WTC11 (cell line): ENCODE measurements at regions not wholly inside any gene's neighbourhood (a gene's known extent, or its start where the extent isn't known, plus 50 kb on each side); places are given as distances from the start of the nearest gene placed in this dataset.

ENCODE experiments used
- ATAC-seq: fragments of 200-7000 bp; cut with Tn5 transposase; 2 replicates; pipeline ENCODE4 v1.10.0; 2021; ENCODE audit warnings: mild to moderate bottlenecking, moderate library complexity
- CTCF ChIA-PET: fragments of 300-600 bp; sonication (Branson Sonifier 250); formaldehyde crosslinking; loops from one replicate; lab custom pipeline; 2021; ENCODE audit warnings: antibody characterized with exemption; lab: Charles Lee
- POLR2A ChIA-PET: fragments of 350-600 bp; sonication (Branson Sonifier 250); formaldehyde crosslinking; loops from one replicate; lab custom pipeline; 2021; ENCODE audit warnings: antibody characterized with exemption; lab: Charles Lee
- DNase-seq: peaks from one replicate; pipeline ENCODE4 v3.0.0; 2021; ENCODE audit warnings: low spot score
- H3K27ac Mint-ChIP-seq: 2 replicates; pipeline ENCODE4 v1.8.0; 2021; ENCODE audit warnings: mixed read lengths
- H3K27me3 Mint-ChIP-seq: 2 replicates; pipeline ENCODE4 v1.8.0; 2021; ENCODE audit warnings: low read depth, mild to moderate bottlenecking, moderate library complexity, mixed read lengths
- H3K36me3 Mint-ChIP-seq: 2 replicates; pipeline ENCODE4 v1.8.0; 2021; ENCODE audit warnings: mixed read lengths
- H3K4me1 Mint-ChIP-seq: 2 replicates; pipeline ENCODE4 v1.8.0; 2022; ENCODE audit warnings: mixed read lengths
- H3K4me3 Mint-ChIP-seq: 2 replicates; pipeline ENCODE4 v1.8.0; 2021; ENCODE audit warnings: mild to moderate bottlenecking, moderate library complexity, mixed read lengths
- H3K9me3 Mint-ChIP-seq: 2 replicates; pipeline ENCODE4 v1.8.0; 2021; ENCODE audit warnings: mixed read lengths
- GRHL2 ChIP-seq: fragments of 250-450 bp; sonication (Bioruptor Pico); IDR thresholded peaks from 2 replicates; pipeline ENCODE4 v1.8.0; 2022; ENCODE audit warnings: mild to moderate bottlenecking, moderate library complexity; ENCODE audit not compliant: insufficient replicate concordance, severe bottlenecking
- NR2C2 ChIP-seq: sonication (generic); formaldehyde crosslinking; IDR thresholded peaks from 2 replicates; pipeline ENCODE4 v1.8.0; 2022; ENCODE audit warnings: mild to moderate bottlenecking, missing genetic modification reagents
- RORB ChIP-seq: fragments of 250-450 bp; sonication (Bioruptor Pico); IDR thresholded peaks from 2 replicates; pipeline ENCODE4 v1.9.0; 2021; ENCODE audit warnings: mild to moderate bottlenecking
- TEAD4 ChIP-seq: sonication (generic); formaldehyde crosslinking; IDR thresholded peaks from 2 replicates; pipeline ENCODE4 v1.8.0; 2022; ENCODE audit warnings: mild to moderate bottlenecking, missing genetic modification reagents
- ZNF232 ChIP-seq: sonication (generic); formaldehyde crosslinking; IDR thresholded peaks from 2 replicates; pipeline ENCODE4 v1.8.0; 2022; ENCODE audit warnings: mild to moderate bottlenecking, missing genetic modification reagents
- ZNF416 ChIP-seq: fragments of 250-450 bp; sonication (Bioruptor Pico); IDR thresholded peaks from 2 replicates; pipeline ENCODE4 v1.9.0; 2021; ENCODE audit warnings: mild to moderate bottlenecking, inconsistent platforms
- TF ChIP-seq, protein P1 (sequence below): sonication (generic); formaldehyde crosslinking; IDR thresholded peaks from 2 replicates; pipeline ENCODE4 v1.8.0; 2023; ENCODE audit warnings: missing genetic modification reagents, mild to moderate bottlenecking, borderline replicate concordance
- TF ChIP-seq, protein P2 (sequence below): sonication (generic); formaldehyde crosslinking; IDR thresholded peaks from 2 replicates; pipeline ENCODE4 v1.8.1; 2022; ENCODE audit warnings: mild to moderate bottlenecking, moderate library complexity, missing genetic modification reagents
- TF ChIP-seq, protein P3 (sequence below): sonication (generic); formaldehyde crosslinking; IDR thresholded peaks from 2 replicates; pipeline ENCODE4 v1.8.0; 2022; ENCODE audit warnings: missing genetic modification reagents
- TF ChIP-seq, protein P4 (sequence below): fragments of 250-450 bp; sonication (Bioruptor Pico); IDR thresholded peaks from 2 replicates; pipeline ENCODE4 v1.9.0; 2021; ENCODE audit warnings: mild to moderate bottlenecking, borderline replicate concordance
- TF ChIP-seq, protein P5 (sequence below): fragments of 250-450 bp; sonication (Bioruptor Pico); conservative IDR thresholded peaks from 2 replicates; pipeline ENCODE4 v1.9.0; 2021; ENCODE audit warnings: mild to moderate bottlenecking
- TF ChIP-seq, protein P6 (sequence below): fragments of 200-600 bp; IDR thresholded peaks from 2 replicates; pipeline ENCODE4 v1.8.0; 2022; ENCODE audit warnings: antibody characterized with exemption
- TF ChIP-seq, protein P7 (sequence below): sonication (generic); formaldehyde crosslinking; IDR thresholded peaks from 2 replicates; pipeline ENCODE4 v1.8.1; 2023; ENCODE audit warnings: mild to moderate bottlenecking, missing genetic modification reagents
- TF ChIP-seq, protein P8 (sequence below): sonication (generic); formaldehyde crosslinking; IDR thresholded peaks from 2 replicates; pipeline ENCODE4 v1.8.0; 2022; ENCODE audit warnings: mild to moderate bottlenecking, missing genetic modification reagents

DNA sequence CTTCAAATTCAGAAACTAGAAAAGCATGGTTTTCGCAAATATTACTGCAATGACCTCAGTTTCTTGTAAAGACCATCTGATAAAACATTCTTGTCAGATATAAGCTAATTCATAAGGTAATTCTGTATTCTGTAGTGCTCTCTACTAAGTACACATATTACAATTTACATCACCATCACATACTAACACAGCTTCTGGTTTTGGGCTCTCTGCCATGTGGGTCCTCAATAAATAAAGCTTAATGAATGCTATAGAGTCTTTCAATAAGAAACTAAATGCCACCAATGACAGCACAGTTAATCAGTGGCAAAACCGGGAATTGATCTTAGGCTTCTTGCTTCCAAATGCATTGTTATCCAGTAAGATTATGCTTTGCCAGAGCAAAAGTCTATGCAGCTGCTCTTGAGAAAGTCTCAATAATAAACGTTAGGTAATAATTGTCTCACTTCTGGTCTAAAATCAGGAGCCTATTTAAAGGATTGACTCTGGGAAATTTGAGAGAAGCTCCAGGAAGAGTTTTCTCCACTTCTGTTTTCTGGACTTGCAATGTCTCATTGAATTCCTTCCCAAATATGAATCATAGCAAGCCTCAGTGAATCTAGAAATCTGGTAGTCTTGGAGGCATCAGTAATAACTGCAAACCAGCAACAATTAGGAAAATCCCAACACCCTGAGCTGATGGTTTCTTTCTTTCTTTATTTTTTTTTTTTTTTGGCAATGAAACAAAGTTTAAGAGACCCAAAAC lies 67.9 kb upstream of the RAPGEF4 start:
- H3K9me3 Mint-ChIP-seq, result peaks cover 24% of the 10 kb centered on the region
- H3K4me3 Mint-ChIP-seq, result no peak overlapping the region
- peaks cover 13% of the 10 kb centered on the region for H3K4me1 Mint-ChIP-seq
- H3K27ac Mint-ChIP-seq, result no peak overlapping the region
- H3K36me3 Mint-ChIP-seq, result peaks cover 11% of the 10 kb centered on the region; the same call in 1 of the 2 replicates
- TF ChIP-seq RORB, result no peak
- TF ChIP-seq GRHL2 (CRISPR knock-in tag), result no peak
- TF ChIP-seq, protein P1, sequence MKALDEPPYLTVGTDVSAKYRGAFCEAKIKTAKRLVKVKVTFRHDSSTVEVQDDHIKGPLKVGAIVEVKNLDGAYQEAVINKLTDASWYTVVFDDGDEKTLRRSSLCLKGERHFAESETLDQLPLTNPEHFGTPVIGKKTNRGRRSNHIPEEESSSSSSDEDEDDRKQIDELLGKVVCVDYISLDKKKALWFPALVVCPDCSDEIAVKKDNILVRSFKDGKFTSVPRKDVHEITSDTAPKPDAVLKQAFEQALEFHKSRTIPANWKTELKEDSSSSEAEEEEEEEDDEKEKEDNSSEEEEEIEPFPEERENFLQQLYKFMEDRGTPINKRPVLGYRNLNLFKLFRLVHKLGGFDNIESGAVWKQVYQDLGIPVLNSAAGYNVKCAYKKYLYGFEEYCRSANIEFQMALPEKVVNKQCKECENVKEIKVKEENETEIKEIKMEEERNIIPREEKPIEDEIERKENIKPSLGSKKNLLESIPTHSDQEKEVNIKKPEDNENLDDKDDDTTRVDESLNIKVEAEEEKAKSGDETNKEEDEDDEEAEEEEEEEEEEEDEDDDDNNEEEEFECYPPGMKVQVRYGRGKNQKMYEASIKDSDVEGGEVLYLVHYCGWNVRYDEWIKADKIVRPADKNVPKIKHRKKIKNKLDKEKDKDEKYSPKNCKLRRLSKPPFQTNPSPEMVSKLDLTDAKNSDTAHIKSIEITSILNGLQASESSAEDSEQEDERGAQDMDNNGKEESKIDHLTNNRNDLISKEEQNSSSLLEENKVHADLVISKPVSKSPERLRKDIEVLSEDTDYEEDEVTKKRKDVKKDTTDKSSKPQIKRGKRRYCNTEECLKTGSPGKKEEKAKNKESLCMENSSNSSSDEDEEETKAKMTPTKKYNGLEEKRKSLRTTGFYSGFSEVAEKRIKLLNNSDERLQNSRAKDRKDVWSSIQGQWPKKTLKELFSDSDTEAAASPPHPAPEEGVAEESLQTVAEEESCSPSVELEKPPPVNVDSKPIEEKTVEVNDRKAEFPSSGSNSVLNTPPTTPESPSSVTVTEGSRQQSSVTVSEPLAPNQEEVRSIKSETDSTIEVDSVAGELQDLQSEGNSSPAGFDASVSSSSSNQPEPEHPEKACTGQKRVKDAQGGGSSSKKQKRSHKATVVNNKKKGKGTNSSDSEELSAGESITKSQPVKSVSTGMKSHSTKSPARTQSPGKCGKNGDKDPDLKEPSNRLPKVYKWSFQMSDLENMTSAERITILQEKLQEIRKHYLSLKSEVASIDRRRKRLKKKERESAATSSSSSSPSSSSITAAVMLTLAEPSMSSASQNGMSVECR, result no peak
- TF ChIP-seq, protein P2, sequence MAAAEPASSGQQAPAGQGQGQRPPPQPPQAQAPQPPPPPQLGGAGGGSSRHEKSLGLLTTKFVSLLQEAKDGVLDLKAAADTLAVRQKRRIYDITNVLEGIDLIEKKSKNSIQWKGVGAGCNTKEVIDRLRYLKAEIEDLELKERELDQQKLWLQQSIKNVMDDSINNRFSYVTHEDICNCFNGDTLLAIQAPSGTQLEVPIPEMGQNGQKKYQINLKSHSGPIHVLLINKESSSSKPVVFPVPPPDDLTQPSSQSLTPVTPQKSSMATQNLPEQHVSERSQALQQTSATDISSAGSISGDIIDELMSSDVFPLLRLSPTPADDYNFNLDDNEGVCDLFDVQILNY (CRISPR knock-in tag), result no peak
- DNase-seq, result no peak
- CTCF ChIA-PET, result interaction anchor here (1.0 to 1.1 kb wide), 2 partner anchors 43 to 495 kb away, joined by 3 read pairs; no protein-coding TSS in a partner anchor
- no peak for ATAC-seq
- POLR2A ChIA-PET, result interaction anchor here (0.6 kb wide), 1 partner anchor 80 kb away, joined by 3 read pairs; no protein-coding TSS in a partner anchor
- no peaks in the 10 kb centered on the region for H3K27me3 Mint-ChIP-seq

DNA sequence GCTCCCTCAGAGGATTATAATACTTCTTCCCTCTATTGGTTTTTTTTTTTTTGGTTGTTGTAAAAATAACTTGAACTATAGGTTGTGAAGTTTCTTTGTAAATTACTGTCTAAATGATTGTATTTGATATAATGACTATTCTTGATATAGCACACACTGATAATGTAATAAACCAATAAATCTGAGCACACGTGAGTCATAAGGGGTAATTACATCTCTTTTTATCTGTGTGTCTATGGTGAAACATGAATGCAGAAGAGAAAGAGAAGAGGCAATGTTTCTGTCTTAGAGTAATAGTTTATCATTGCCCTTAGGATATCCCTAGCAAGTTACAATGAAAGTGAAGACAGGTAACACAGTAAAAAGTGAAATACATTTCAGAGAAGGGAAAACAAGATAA lies 64.1 kb upstream of the RAPGEF4 start:
- ATAC-seq (no peak), DNase-seq (no peak)
- Mint-ChIP-seq H3K27me3 (peaks cover 30% of the 10 kb centered on the region), H3K9me3 (peaks cover 12% of the 10 kb centered on the region), H3K4me1 (peaks cover 18% of the 10 kb centered on the region), H3K36me3 (peaks cover 8% of the 10 kb centered on the region), H3K4me3 (no peak overlapping the region), H3K27ac (no peak overlapping the region)
- ChIA-PET CTCF (no interaction called here), POLR2A (no interaction called here)
- TF ChIP-seq, protein P3, sequence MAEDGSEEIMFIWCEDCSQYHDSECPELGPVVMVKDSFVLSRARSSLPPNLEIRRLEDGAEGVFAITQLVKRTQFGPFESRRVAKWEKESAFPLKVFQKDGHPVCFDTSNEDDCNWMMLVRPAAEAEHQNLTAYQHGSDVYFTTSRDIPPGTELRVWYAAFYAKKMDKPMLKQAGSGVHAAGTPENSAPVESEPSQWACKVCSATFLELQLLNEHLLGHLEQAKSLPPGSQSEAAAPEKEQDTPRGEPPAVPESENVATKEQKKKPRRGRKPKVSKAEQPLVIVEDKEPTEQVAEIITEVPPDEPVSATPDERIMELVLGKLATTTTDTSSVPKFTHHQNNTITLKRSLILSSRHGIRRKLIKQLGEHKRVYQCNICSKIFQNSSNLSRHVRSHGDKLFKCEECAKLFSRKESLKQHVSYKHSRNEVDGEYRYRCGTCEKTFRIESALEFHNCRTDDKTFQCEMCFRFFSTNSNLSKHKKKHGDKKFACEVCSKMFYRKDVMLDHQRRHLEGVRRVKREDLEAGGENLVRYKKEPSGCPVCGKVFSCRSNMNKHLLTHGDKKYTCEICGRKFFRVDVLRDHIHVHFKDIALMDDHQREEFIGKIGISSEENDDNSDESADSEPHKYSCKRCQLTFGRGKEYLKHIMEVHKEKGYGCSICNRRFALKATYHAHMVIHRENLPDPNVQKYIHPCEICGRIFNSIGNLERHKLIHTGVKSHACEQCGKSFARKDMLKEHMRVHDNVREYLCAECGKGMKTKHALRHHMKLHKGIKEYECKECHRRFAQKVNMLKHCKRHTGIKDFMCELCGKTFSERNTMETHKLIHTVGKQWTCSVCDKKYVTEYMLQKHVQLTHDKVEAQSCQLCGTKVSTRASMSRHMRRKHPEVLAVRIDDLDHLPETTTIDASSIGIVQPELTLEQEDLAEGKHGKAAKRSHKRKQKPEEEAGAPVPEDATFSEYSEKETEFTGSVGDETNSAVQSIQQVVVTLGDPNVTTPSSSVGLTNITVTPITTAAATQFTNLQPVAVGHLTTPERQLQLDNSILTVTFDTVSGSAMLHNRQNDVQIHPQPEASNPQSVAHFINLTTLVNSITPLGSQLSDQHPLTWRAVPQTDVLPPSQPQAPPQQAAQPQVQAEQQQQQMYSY (CRISPR knock-in tag), result no peak
- TF ChIP-seq ZNF232 (CRISPR knock-in tag) (no peak), TEAD4 (no peak), NR2C2 (no peak), ZNF416 (CRISPR knock-in tag) (no peak)
- TF ChIP-seq, protein P4, sequence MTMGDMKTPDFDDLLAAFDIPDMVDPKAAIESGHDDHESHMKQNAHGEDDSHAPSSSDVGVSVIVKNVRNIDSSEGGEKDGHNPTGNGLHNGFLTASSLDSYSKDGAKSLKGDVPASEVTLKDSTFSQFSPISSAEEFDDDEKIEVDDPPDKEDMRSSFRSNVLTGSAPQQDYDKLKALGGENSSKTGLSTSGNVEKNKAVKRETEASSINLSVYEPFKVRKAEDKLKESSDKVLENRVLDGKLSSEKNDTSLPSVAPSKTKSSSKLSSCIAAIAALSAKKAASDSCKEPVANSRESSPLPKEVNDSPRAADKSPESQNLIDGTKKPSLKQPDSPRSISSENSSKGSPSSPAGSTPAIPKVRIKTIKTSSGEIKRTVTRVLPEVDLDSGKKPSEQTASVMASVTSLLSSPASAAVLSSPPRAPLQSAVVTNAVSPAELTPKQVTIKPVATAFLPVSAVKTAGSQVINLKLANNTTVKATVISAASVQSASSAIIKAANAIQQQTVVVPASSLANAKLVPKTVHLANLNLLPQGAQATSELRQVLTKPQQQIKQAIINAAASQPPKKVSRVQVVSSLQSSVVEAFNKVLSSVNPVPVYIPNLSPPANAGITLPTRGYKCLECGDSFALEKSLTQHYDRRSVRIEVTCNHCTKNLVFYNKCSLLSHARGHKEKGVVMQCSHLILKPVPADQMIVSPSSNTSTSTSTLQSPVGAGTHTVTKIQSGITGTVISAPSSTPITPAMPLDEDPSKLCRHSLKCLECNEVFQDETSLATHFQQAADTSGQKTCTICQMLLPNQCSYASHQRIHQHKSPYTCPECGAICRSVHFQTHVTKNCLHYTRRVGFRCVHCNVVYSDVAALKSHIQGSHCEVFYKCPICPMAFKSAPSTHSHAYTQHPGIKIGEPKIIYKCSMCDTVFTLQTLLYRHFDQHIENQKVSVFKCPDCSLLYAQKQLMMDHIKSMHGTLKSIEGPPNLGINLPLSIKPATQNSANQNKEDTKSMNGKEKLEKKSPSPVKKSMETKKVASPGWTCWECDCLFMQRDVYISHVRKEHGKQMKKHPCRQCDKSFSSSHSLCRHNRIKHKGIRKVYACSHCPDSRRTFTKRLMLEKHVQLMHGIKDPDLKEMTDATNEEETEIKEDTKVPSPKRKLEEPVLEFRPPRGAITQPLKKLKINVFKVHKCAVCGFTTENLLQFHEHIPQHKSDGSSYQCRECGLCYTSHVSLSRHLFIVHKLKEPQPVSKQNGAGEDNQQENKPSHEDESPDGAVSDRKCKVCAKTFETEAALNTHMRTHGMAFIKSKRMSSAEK (CRISPR knock-in tag), result no peak
- TF ChIP-seq, protein P5, sequence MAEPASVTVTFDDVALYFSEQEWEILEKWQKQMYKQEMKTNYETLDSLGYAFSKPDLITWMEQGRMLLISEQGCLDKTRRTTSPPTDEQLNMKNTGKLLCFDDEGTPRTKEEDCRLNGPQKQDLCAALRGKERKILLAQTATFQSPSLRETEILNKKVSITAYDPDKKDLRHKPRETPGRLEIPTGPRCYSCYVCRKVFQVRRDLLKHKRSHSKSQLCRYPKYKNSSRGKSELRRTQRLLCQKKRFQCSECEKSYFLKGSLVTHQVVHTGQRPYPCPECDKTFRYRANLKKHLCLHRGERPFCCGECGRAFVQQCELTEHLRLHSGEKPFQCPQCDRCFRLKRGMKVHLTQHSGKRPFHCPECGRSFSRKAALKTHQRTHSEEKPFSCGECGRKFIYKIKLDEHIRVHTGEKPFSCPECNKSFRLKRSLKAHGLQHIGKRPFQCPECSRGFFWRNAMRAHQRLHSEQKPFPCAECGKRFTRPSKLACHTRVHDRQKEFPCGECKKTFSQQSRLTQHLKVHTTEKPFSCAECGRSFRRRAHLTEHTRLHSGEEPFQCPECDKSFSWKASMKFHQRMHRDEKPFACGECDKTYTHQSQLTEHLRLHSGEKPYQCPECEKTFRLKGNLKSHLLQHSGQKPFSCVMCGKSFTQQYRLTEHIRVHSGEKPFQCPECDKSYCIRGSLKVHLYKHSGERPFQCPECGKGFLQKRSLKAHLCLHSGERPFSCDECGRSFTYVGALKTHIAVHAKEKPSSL (CRISPR knock-in tag), result no peak
- TF ChIP-seq, protein P6, sequence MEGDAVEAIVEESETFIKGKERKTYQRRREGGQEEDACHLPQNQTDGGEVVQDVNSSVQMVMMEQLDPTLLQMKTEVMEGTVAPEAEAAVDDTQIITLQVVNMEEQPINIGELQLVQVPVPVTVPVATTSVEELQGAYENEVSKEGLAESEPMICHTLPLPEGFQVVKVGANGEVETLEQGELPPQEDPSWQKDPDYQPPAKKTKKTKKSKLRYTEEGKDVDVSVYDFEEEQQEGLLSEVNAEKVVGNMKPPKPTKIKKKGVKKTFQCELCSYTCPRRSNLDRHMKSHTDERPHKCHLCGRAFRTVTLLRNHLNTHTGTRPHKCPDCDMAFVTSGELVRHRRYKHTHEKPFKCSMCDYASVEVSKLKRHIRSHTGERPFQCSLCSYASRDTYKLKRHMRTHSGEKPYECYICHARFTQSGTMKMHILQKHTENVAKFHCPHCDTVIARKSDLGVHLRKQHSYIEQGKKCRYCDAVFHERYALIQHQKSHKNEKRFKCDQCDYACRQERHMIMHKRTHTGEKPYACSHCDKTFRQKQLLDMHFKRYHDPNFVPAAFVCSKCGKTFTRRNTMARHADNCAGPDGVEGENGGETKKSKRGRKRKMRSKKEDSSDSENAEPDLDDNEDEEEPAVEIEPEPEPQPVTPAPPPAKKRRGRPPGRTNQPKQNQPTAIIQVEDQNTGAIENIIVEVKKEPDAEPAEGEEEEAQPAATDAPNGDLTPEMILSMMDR, result no peak
- TF ChIP-seq, protein P7, sequence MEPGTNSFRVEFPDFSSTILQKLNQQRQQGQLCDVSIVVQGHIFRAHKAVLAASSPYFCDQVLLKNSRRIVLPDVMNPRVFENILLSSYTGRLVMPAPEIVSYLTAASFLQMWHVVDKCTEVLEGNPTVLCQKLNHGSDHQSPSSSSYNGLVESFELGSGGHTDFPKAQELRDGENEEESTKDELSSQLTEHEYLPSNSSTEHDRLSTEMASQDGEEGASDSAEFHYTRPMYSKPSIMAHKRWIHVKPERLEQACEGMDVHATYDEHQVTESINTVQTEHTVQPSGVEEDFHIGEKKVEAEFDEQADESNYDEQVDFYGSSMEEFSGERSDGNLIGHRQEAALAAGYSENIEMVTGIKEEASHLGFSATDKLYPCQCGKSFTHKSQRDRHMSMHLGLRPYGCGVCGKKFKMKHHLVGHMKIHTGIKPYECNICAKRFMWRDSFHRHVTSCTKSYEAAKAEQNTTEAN, result no peak
- TF ChIP-seq, protein P8, sequence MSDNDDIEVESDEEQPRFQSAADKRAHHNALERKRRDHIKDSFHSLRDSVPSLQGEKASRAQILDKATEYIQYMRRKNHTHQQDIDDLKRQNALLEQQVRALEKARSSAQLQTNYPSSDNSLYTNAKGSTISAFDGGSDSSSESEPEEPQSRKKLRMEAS (CRISPR knock-in tag), result no peak
